Esophagus squamous epithelium (tissue), 5 donors: ENCODE measurements at regions not wholly inside any gene's neighbourhood (a gene's known extent, or its start where the extent isn't known, plus 50 kb on each side); places are given as distances from the start of the nearest gene placed in this dataset.

ENCODE experiments used
- DNase-seq: peaks from one replicate; lab custom pipeline; 2025; lab: John Stamatoyannopoulos, UW
- H3K27ac ChIP-seq, 4 donors: fragments of 200-600 bp; sonication (generic); one replicate each; pipeline ENCODE4 v1.5.1; 2016 to 2019; ENCODE audit warnings: mild to moderate bottlenecking in 1 of 4
- H3K27me3 ChIP-seq, 4 donors: fragments of 200-600 bp; sonication (generic); 1 replicate in 3 of 4; 2 replicates in 1 of 4; pipeline versions ENCODE4 v1.5.1 to v1.6.0; 2017 to 2021; ENCODE audit warnings: antibody characterized with exemption in 1 of 4
- H3K36me3 ChIP-seq, 3 donors: fragments of 200-600 bp; sonication (generic); one replicate each; pipeline ENCODE4 v1.5.1; 2016 to 2019
- H3K4me1 ChIP-seq, 3 donors: fragments of 200-600 bp; sonication (generic); one replicate each; pipeline ENCODE4 v1.5.1; 2017 to 2019
- H3K4me3 ChIP-seq, 4 donors: fragments of 200-600 bp; sonication (generic); 1 replicate in 3 of 4; 2 replicates in 1 of 4; pipeline ENCODE4 v1.5.1; 2016 to 2019; ENCODE audit warnings: mild to moderate bottlenecking in 2 of 4, moderate library complexity in 1 of 4
- H3K9me3 ChIP-seq, 3 donors: fragments of 200-600 bp; sonication (generic); one replicate each; pipeline ENCODE4 v1.5.1; 2016 to 2019
- CTCF ChIP-seq, 6 experiments: fragments of 450-650 bp in 4 of 6; fragments of 200-600 bp in 2 of 6; sonication (generic) in 2 of 6; IDR thresholded peaks; one replicate each; pipeline ENCODE4 v1.5.1; 2016 to 2019; ENCODE audit warnings: antibody characterized with exemption in 6 of 6, mild to moderate bottlenecking in 4 of 6, moderate library complexity in 4 of 6
- POLR2A ChIP-seq, 4 donors: fragments of 450-650 bp; IDR thresholded peaks; one replicate each; pipeline ENCODE4 v1.6.1; 2017; ENCODE audit warnings: antibody characterized with exemption in 4 of 4, mild to moderate bottlenecking in 4 of 4, moderate library complexity in 3 of 4
- WGBS, 2 donors: methylation state at CpG; one replicate each; pipeline ENCODE4 v1.1.5; 2018; 5-methylcytosine and 5-hydroxymethylcytosine counted together
- intact Hi-C: fragments of 100-400 bp; cut with DNase I; formaldehyde crosslinking; loops from one replicate; pipeline ENCODE4 v1.15.0; 2022
- donor health status: DM: yes; HTN: yes; CAD: no.

DNA sequence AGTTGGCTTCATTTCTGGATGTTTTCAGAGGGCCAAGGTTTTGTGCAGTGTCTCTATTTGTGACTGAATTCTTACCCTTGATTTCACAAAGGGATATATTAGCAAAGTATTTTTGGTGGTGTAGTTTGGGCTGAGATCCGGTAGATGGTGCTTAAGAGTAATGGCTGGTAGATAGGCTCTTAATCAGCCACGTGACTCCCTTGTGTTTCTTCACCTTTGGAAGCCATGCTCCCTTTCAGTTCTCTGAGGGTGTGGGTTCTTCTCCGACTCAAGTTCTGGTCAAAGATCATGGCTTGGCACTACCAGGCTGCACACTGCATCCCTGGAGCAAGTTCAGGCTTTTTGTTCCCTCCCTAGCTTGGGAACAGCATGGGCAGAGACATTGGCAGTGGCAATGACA lies 887.3 kb downstream of the CDH8 start:
- 35 to 64% methylated on average over 2 to 3 of the region's 3 CpGs for WGBS, 2 donors
- no peak for DNase-seq
- Histone ChIP-seq H3K4me1 (no peaks in the 10 kb centered on the region), H3K9me3 (no peaks in the 10 kb centered on the region), H3K27me3 (no peaks in the 10 kb centered on the region), H3K4me3 (no peak overlapping the region), H3K36me3 (no peaks in the 10 kb centered on the region), H3K27ac (no peak overlapping the region)
- intact Hi-C loops: no loop called here
- no peak for TF ChIP-seq POLR2A (IDR thresholded peaks at IDR 0.05)
- no peak for TF ChIP-seq CTCF (IDR thresholded peaks at IDR 0.05)

DNA sequence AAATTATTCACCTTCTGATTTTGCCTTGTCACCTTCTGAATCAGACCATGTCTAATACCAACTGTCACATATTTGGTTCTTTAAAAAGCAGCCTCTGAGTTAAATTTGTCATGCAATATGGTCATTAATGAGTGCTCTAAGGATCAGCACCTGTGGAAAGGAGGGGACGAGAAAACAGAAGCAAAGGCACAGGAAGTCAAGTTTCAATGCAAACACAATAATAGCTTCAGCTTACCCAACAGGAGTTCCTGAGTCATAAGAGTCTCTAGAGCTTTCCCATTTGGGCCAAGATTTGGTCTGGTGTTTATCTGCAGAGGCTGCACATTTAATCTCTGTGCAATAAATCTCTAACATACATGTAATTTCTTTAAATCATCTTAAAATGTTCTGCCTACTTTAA lies 889.8 kb downstream of the CDH8 start:
- DNase-seq: no peak
- Histone ChIP-seq H3K36me3 (no peaks in the 10 kb centered on the region), H3K4me3 (no peak overlapping the region), H3K4me1 (no peaks in the 10 kb centered on the region), H3K9me3 (no peaks in the 10 kb centered on the region), H3K27me3 (no peaks in the 10 kb centered on the region), H3K27ac (no peak overlapping the region)
- TF ChIP-seq POLR2A (IDR thresholded peaks at IDR 0.05): no peak
- TF ChIP-seq CTCF (IDR thresholded peaks at IDR 0.05): no peak
- intact Hi-C loops: no loop called here
- WGBS, 2 donors: 44 to 50% methylated on average over 1 of the region's 1 CpG

GRCh38 chr16:61131447-61131846 lies 904.8 kb downstream of the CDH8 start:
- DNase-seq: no peak
- no peak for TF ChIP-seq POLR2A (IDR thresholded peaks at IDR 0.05)
- no peak for TF ChIP-seq CTCF (IDR thresholded peaks at IDR 0.05)

DNA sequence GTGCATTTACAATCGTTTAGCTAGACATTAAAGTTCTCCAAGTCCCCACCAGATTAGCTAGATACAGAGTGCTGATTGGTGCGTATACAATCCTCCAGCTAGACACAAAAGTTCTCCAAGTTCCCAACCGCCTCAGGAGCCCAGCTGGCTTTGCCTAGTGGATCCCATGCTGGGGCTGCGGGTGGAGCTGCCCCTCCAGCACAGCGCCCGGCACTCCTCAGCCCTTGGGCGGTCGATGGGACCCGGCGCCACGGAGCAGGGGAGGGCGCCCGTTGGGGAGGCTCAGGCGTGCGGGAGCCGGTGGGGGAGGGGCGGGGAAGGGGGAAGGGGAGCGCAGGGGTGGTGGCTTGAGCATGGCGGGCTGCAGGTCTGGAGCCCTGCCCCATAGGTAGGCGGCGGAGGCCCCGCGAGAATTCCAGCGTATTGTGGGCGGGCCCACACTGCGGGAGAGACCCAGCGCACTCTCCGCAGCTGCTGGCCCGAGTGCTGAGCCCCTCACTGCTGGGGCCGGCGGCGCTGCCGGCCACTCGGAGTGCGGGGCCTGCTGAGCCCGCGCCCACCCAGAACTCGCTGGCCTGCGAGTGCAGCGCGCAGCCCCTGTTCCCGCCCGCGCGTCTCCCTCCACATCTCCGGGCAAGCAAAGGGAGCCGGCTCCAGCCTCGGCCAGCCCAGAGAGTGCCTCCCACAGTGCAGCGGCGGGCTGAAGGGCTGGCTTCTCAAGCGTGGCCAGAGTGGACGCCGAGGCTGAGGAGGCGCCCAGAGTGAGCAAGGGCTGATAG lies 907.5 kb downstream of the CDH8 start:
- Histone ChIP-seq H3K27me3 (no peaks in the 10 kb centered on the region), H3K4me3 (no peak overlapping the region), H3K36me3 (no peaks in the 10 kb centered on the region), H3K4me1 (no peaks in the 10 kb centered on the region), H3K27ac (no peak overlapping the region), H3K9me3 (peaks cover 0 to 15% (median 0%) of the 10 kb centered on the region in 3 donors)
- 93 to 95% methylated on average over 6 to 16 of the region's 54 CpGs for WGBS, 2 donors
- TF ChIP-seq CTCF (IDR thresholded peaks at IDR 0.05): no peak
- no peak for TF ChIP-seq POLR2A (IDR thresholded peaks at IDR 0.05)
- intact Hi-C loops: no loop called here
- no peak for DNase-seq

More at GRCh38 chr16:61131447-61131846, 904.8 kb downstream of the CDH8 start:
- H3K4me1 ChIP-seq: no peaks in the 10 kb centered on the region
- intact Hi-C loops: no loop called here
- no peaks in the 10 kb centered on the region for H3K27me3 ChIP-seq
- H3K4me3 ChIP-seq: no peak overlapping the region
- H3K36me3 ChIP-seq: no peaks in the 10 kb centered on the region
- H3K9me3 ChIP-seq: peaks cover 0 to 15% (median 0%) of the 10 kb centered on the region in 3 donors
- H3K27ac ChIP-seq: no peak overlapping the region

DNA sequence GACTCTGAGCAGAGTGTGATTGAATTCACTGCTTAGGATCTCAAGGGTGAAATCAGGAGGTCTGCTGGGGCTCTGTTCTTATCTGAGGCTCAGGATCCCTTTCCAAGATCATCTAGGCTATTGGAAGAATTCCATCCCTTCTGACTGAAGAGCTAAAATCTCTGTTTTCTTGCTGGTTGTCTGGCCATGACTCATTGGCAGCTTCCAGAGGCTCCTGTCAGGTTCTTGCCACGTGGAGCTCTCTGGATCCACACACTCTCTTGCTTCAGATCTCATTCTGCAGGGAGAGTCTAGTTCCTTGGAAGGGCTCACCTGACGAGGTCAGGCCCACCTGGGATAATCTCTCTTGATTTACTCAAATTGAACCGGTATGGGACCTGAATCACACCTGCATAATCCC lies 930.7 kb downstream of the CDH8 start:
- TF ChIP-seq CTCF (IDR thresholded peaks at IDR 0.05) (no peak), POLR2A (IDR thresholded peaks at IDR 0.05) (no peak)
- intact Hi-C loops: no loop called here
- H3K4me1 ChIP-seq: no peaks in the 10 kb centered on the region
- 44 to 53% methylated on average over 3 of the region's 3 CpGs for WGBS, 2 donors
- no peaks in the 10 kb centered on the region for H3K36me3 ChIP-seq
- no peak for DNase-seq
- H3K4me3 ChIP-seq: no peak overlapping the region
- no peaks in the 10 kb centered on the region for H3K9me3 ChIP-seq
- H3K27me3 ChIP-seq: no peaks in the 10 kb centered on the region
- H3K27ac ChIP-seq: no peak overlapping the region
